ENCODE measurements at regions not wholly inside any gene's neighbourhood (a gene's known extent, or its start where the extent isn't known, plus 50 kb on each side); places are given as distances from the start of the nearest gene placed in this dataset.
"Not testable (repeated sequence)": the region's sequence is repeated elsewhere in the genome, so short reads cannot be mapped to it uniquely, and the experiment has no call there.

DNA sequence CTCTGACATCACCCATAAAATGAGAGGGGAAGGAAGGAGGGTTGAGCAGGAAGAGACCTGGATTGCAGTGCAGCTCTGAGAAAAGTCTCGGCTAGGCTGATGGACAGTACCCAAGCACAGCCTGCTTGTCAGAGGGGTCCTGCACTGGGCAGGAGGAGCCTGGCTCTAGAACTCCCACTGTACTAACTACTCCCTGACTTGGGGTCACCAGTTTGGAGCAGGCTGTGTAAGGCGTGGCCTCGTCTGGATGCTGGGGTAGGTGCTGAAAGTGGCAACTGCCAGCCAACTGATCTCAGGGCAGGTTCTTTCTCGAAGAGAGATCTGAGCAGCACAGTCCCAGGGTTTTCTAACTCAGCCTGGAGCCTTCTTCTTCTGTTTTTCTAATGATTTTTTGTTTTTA, 176.3 kb downstream of the ATP23 start:
- no peak for TF ChIP-seq POLR2A (IDR thresholded peaks at IDR 0.05)
- TF ChIP-seq POLR2AphosphoS5 (IDR thresholded peaks at IDR 0.05): no peak
- 81 to 89% methylated on average over 3 of the region's 4 CpGs for WGBS, 2 donors (ENCODE audit: low coverage in 1 of 2)
- H3K4me3 ChIP-seq: no peak overlapping the region
- no peaks in the 10 kb centered on the region for H3K27me3 ChIP-seq
- peaks cover 0 to 8% (median 0%) of the 10 kb centered on the region in 3 donors for H3K4me1 ChIP-seq
- H3K27ac ChIP-seq: no peak overlapping the region
- no peaks in the 10 kb centered on the region for H3K36me3 ChIP-seq
- H3K9me3 ChIP-seq: no peaks in the 10 kb centered on the region
- no peak for ATAC-seq

- H3K4me1 ChIP-seq, H3K27me3 ChIP-seq, H3K27ac ChIP-seq, H3K36me3 ChIP-seq, ATAC-seq, H3K9me3 ChIP-seq, H3K4me3 ChIP-seq: not testable (repeated sequence)
Measured at GRCh38 chr12:58125761-58126160, 184.4 kb downstream of the ATP23 start.

GRCh38 chr12:58131986-58132755, 190.8 kb downstream of the ATP23 start:
- no peaks in the 10 kb centered on the region for H3K27me3 ChIP-seq
- no peak for ATAC-seq
- TF ChIP-seq CTCF (IDR thresholded peaks at IDR 0.05) (no peak), POLR2A (IDR thresholded peaks at IDR 0.05) (no peak), POLR2AphosphoS5 (IDR thresholded peaks at IDR 0.05) (no peak), EP300 (IDR thresholded peaks at IDR 0.05) (no peak)
- 71 to 87% methylated on average over 5 of the region's 5 CpGs for WGBS, 2 donors (ENCODE audit: low coverage in 1 of 2)
- no peaks in the 10 kb centered on the region for H3K4me1 ChIP-seq
- no peak overlapping the region for H3K4me3 ChIP-seq
- H3K27ac ChIP-seq: no peak overlapping the region
- no peaks in the 10 kb centered on the region for H3K9me3 ChIP-seq
- no peaks in the 10 kb centered on the region for H3K36me3 ChIP-seq

GRCh38 chr12:58138424-58138823, 197.1 kb downstream of the ATP23 start:
- ATAC-seq: no peak
- TF ChIP-seq CTCF (IDR thresholded peaks at IDR 0.05) (no peak), POLR2AphosphoS5 (IDR thresholded peaks at IDR 0.05) (no peak), POLR2A (IDR thresholded peaks at IDR 0.05) (no peak), EP300 (IDR thresholded peaks at IDR 0.05) (no peak)
- Histone ChIP-seq H3K27me3 (no peaks in the 10 kb centered on the region), H3K9me3 (no peaks in the 10 kb centered on the region), H3K27ac (no peak overlapping the region), H3K4me3 (no peak overlapping the region), H3K4me1 (no peaks in the 10 kb centered on the region), H3K36me3 (no peaks in the 10 kb centered on the region)
- WGBS, 2 donors (ENCODE audit: low coverage in 1 of 2): 67 to 68% methylated on average over 2 of the region's 2 CpGs

DNA sequence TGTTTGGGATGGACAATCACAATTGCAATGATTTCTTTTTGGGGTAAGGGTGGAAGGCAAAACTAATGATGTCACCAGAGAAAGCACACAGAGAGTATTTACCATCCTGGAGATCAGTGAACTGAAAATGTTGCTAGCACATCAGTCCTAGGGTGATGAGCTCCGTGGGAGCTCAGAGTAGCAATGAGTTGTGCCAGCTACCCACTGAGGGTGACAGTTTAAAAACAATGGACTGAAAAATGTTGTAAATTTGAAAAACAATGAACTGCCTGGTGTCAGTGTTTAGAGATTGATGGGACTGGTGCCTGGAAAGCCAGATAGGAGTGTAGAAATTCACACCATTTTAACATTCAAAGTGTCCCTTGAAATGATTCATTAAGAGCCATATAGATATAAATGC, 198.5 kb downstream of the ATP23 start:
- ATAC-seq: no peak
- H3K27ac ChIP-seq: no peak overlapping the region
- H3K4me3 ChIP-seq: no peak overlapping the region
- TF ChIP-seq POLR2A (IDR thresholded peaks at IDR 0.05) (no peak), POLR2AphosphoS5 (IDR thresholded peaks at IDR 0.05) (no peak), EP300 (IDR thresholded peaks at IDR 0.05) (no peak), CTCF (IDR thresholded peaks at IDR 0.05) (no peak)
- no peaks in the 10 kb centered on the region for H3K9me3 ChIP-seq
- 33 to 50% methylated on average over 1 of the region's 1 CpG for WGBS, 2 donors (ENCODE audit: low coverage in 1 of 2)
- H3K27me3 ChIP-seq: no peaks in the 10 kb centered on the region
- H3K36me3 ChIP-seq: no peaks in the 10 kb centered on the region
- no peaks in the 10 kb centered on the region for H3K4me1 ChIP-seq

DNA sequence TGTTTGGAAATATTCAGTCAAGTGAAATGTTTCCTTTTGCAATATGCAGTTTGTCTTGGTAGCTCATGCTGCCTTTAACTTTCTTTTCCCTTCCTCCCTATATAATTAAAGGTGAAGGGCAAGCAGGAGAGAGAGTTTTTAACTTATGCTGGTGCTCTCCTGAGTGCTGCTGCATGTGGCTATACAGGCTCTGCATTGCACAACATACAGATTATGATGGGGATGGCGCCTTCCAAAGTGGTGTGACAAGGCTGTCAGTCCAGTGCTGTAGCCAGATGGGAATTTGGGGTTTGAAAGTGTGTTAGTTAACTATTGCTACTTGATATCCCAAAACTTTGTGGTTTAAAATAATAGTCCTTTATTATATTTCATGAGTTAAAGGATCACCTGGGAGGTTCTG, 199.0 kb downstream of the ATP23 start:
- WGBS, 2 donors (ENCODE audit: low coverage in 1 of 2): 86% methylated on average over 1 of the region's 1 CpG; no CpG with 5 or more reads in 1 of the 2 donors
- H3K27me3 ChIP-seq: no peaks in the 10 kb centered on the region
- TF ChIP-seq EP300 (IDR thresholded peaks at IDR 0.05) (no peak), CTCF (IDR thresholded peaks at IDR 0.05) (no peak), POLR2A (IDR thresholded peaks at IDR 0.05) (no peak), POLR2AphosphoS5 (IDR thresholded peaks at IDR 0.05) (no peak)

More for the DNA sequence above, 199.0 kb downstream of the ATP23 start:
- ATAC-seq: no peak
- Histone ChIP-seq H3K36me3 (no peaks in the 10 kb centered on the region), H3K4me3 (no peak overlapping the region), H3K27ac (no peak overlapping the region), H3K9me3 (no peaks in the 10 kb centered on the region), H3K4me1 (no peaks in the 10 kb centered on the region)

Measured in gastroesophageal sphincter (tissue), 4 donors.